GM23248 (cell line): ENCODE measurements at regions not wholly inside any gene's neighbourhood (a gene's known extent, or its start where the extent isn't known, plus 50 kb on each side); places are given as distances from the start of the nearest gene placed in this dataset.

Experiments used
- EZH2 ChIP-seq: fragments of 200-600 bp; sonication (generic); IDR thresholded peaks from 2 replicates; pipeline ENCODE4 v1.6.1; 2018; ENCODE audit warnings: antibody characterized with exemption, mild to moderate bottlenecking; ENCODE audit not compliant: insufficient read depth, poor library complexity, severe bottlenecking
- EZH2phosphoT487 ChIP-seq: fragments of 200-600 bp; sonication (generic); IDR thresholded peaks from 2 replicates; pipeline ENCODE4 v1.6.1; 2018; ENCODE audit warnings: antibody characterized with exemption, moderate library complexity, mild to moderate bottlenecking, low read depth; ENCODE audit not compliant: insufficient read depth

DNA sequence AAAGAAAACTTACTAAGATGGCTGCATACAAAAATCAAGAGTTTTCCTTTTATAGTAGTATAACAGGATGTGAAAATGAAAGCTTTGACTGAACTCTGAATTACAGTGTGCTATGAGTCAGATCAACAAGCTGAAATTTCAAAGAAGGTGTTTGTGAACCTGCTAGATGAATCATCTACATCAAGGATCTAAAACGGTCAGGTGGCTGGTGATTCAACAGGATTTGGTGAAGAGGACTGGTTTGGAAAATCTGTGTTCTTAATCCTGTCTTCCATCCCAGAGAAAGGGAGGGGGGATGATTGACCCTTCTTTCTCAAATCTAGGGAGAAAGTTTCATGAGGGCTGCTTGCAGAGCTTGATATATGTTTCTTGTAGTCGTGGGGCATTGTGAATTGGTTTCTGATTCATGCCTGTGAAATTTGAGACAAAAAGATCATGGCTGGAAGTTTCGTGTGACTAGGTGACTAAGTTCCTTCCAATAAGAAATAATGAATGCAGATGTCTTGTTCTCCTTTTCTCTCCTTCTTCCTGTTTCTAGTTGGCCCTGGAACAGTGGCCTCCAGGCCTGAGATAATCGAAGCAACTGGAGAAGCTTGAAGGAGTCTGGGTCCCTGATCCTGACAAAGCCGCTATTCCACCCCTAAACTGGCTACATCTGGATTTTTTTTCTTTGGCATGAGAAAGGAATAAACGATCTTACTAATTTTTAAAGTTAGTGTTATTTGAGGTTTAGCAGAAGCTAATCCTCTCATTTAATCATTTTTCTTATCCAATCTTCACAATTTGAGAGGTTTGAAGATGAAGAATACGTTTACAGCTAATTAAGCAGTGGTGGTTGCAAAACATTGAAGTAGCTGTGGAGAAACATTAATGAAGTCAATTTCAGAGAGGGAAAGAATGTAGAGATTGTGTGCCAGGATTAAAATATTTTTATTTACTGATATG, 67.2 kb downstream of the MRPS30 start:
- TF ChIP-seq EZH2 = no peak
- no peak for TF ChIP-seq EZH2phosphoT487
